Common myeloid progenitor, CD34-positive (primary cell): ENCODE measurements at regions not wholly inside any gene's neighbourhood (a gene's known extent, or its start where the extent isn't known, plus 50 kb on each side); places are given as distances from the start of the nearest gene placed in this dataset.

Source experiments
- CTCF ChIA-PET: fragments of 350-600 bp; sonication (Branson Sonifier 250); formaldehyde crosslinking; loops from one replicate; lab custom pipeline; 2021; ENCODE audit warnings: antibody characterized with exemption; lab: Charles Lee
- POLR2A ChIA-PET: fragments of 350-600 bp; sonication (Branson Sonifier 250); formaldehyde crosslinking; loops from one replicate; lab custom pipeline; 2021; ENCODE audit warnings: antibody characterized with exemption; lab: Charles Lee
- DNase-seq, 3 donors: peaks; one replicate each; pipeline versions ENCODE4 v3.0.0 to v3.0.0-alpha.2; 2013
- H3K27ac ChIP-seq, 2 experiments: 1 replicate in 1 of 2; 2 replicates in 1 of 2; pipeline ENCODE4 v1.7.0; 2013; ENCODE audit warnings: inconsistent platforms in 2 of 2, low read length in 2 of 2, mild to moderate bottlenecking in 2 of 2, low read depth in 1 of 2, moderate library complexity in 1 of 2; ENCODE audit not compliant: severe bottlenecking in 2 of 2, insufficient read depth in 1 of 2, poor library complexity in 1 of 2
- H3K27me3 ChIP-seq, 5 experiments: replicated peaks in 2 of 5; 1 replicate in 3 of 5; 2 replicates in 2 of 5; pipeline versions ENCODE4 v1.6.1 to v1.7.0; 2013; ENCODE audit warnings: low read length in 4 of 5, mild to moderate bottlenecking in 2 of 5, moderate library complexity in 2 of 5, inconsistent platforms in 1 of 5; ENCODE audit not compliant: insufficient read depth in 5 of 5, control insufficient read depth in 4 of 5
- H3K36me3 ChIP-seq, 4 experiments: 1 replicate in 2 of 4; 2 replicates in 2 of 4; pipeline versions ENCODE4 v1.6.1 to v1.7.0; 2013; ENCODE audit warnings: low read length in 3 of 4, control low read depth in 1 of 4, mild to moderate bottlenecking in 1 of 4; ENCODE audit not compliant: control insufficient read depth in 4 of 4, insufficient read depth in 4 of 4
- H3K4me1 ChIP-seq, 4 experiments: 1 replicate in 3 of 4; 2 replicates in 1 of 4; pipeline versions ENCODE4 v1.6.1 to v1.7.1; 2013; ENCODE audit warnings: low read length in 3 of 4, mild to moderate bottlenecking in 3 of 4, control low read depth in 1 of 4, inconsistent platforms in 1 of 4, moderate library complexity in 1 of 4; ENCODE audit not compliant: control insufficient read depth in 4 of 4, insufficient read depth in 4 of 4; ENCODE audit errors: control extremely low read depth in 1 of 4
- H3K4me3 ChIP-seq, 7 experiments: 1 replicate in 4 of 7; 2 replicates in 3 of 7; pipeline versions ENCODE4 v1.5.1 to v1.7.0; 2013; ENCODE audit warnings: mild to moderate bottlenecking in 7 of 7, low read length in 6 of 7, moderate library complexity in 6 of 7, inconsistent platforms in 2 of 7, low read depth in 2 of 7, control low read depth in 1 of 7; ENCODE audit not compliant: insufficient read depth in 4 of 7, control insufficient read depth in 1 of 7; ENCODE audit errors: extremely low read depth in 1 of 7
- H3K9me3 ChIP-seq, 5 experiments: 1 replicate in 4 of 5; 2 replicates in 1 of 5; pipeline versions ENCODE4 v1.6.1 to v1.7.1; 2013; ENCODE audit warnings: low read length in 4 of 5, mild to moderate bottlenecking in 2 of 5, inconsistent platforms in 1 of 5, low read depth in 1 of 5, moderate library complexity in 1 of 5; ENCODE audit not compliant: control insufficient read depth in 4 of 5, insufficient read depth in 2 of 5; ENCODE audit errors: control extremely low read depth in 1 of 5
- WGBS: methylation state at CpG from one replicate; pipeline ENCODE4 v1.1.5; 2013; ENCODE audit not compliant: insufficient coverage; 5-methylcytosine and 5-hydroxymethylcytosine counted together

- Histone ChIP-seq H3K36me3 (no peaks in the 10 kb centered on the region), H3K4me1 (no peaks in the 10 kb centered on the region), H3K4me3 (no peak overlapping the region), H3K9me3 (no peaks in the 10 kb centered on the region), H3K27ac (no peak overlapping the region), H3K27me3 (peaks cover 0 to 7% (median 0%) of the 10 kb centered on the region in 5 experiments)
- DNase-seq = no peak
- WGBS = 100% methylated on average over 1 of the region's 1 CpG
- ChIA-PET POLR2A (interaction anchor here (0.6 kb wide), 1 partner anchor 27 kb away, joined by 5 read pairs; no protein-coding TSS in a partner anchor), CTCF (interaction anchor here (1.4 kb wide), 1 partner anchor 10 kb away, joined by 4 read pairs; no protein-coding TSS in a partner anchor)
Measured at GRCh38 chr6:87939776-87940175, 107.9 kb upstream of the SPACA1 start.

- POLR2A ChIA-PET = no interaction called here
- CTCF ChIA-PET = no interaction called here
- DNase-seq = no peak
- no peaks in the 10 kb centered on the region for H3K36me3 ChIP-seq
- H3K4me1 ChIP-seq = no peaks in the 10 kb centered on the region
- H3K27me3 ChIP-seq = peaks cover 0 to 7% (median 0%) of the 10 kb centered on the region in 5 experiments
- H3K4me3 ChIP-seq = no peak overlapping the region
- no peaks in the 10 kb centered on the region for H3K9me3 ChIP-seq
- H3K27ac ChIP-seq = no peak overlapping the region
- WGBS = 92% methylated on average over 2 of the region's 4 CpGs
Measured at GRCh38 chr6:87938287-87938686, 109.4 kb upstream of the SPACA1 start.

GRCh38 chr6:87936065-87936464 is 111.6 kb upstream of the SPACA1 start:
- 97% methylated on average over 9 of the region's 9 CpGs for WGBS
- ChIA-PET CTCF (interaction anchor here (0.7 kb wide), 1 partner anchor 935 kb away, joined by 3 read pairs; no protein-coding TSS in a partner anchor), POLR2A (no interaction called here)
- no peak overlapping the region for H3K4me3 ChIP-seq
- H3K9me3 ChIP-seq = no peaks in the 10 kb centered on the region
- no peak overlapping the region for H3K27ac ChIP-seq
- DNase-seq = no peak
- H3K27me3 ChIP-seq = peaks cover 0 to 3% (median 0%) of the 10 kb centered on the region in 5 experiments
- H3K4me1 ChIP-seq = no peaks in the 10 kb centered on the region
- no peaks in the 10 kb centered on the region for H3K36me3 ChIP-seq

- POLR2A ChIA-PET = no interaction called here
- H3K4me3 ChIP-seq = no peak overlapping the region
- DNase-seq = no peak
- H3K36me3 ChIP-seq = no peaks in the 10 kb centered on the region
- no peaks in the 10 kb centered on the region for H3K9me3 ChIP-seq
- CTCF ChIA-PET = interaction anchor here (0.7 kb wide), 1 partner anchor 936 kb away, joined by 3 read pairs; no protein-coding TSS in a partner anchor
- peaks cover 0 to 3% (median 0%) of the 10 kb centered on the region in 5 experiments for H3K27me3 ChIP-seq
- WGBS = 97% methylated on average over 3 of the region's 3 CpGs
- H3K4me1 ChIP-seq = no peaks in the 10 kb centered on the region
- H3K27ac ChIP-seq = no peak overlapping the region
Measured at GRCh38 chr6:87935196-87935595, 112.4 kb upstream of the SPACA1 start.

- Histone ChIP-seq H3K4me3 (no peak overlapping the region), H3K36me3 (no peaks in the 10 kb centered on the region), H3K27ac (no peak overlapping the region), H3K27me3 (no peaks in the 10 kb centered on the region), H3K4me1 (no peaks in the 10 kb centered on the region), H3K9me3 (no peaks in the 10 kb centered on the region)
- ChIA-PET CTCF (interaction anchor here (0.6 to 6.5 kb wide), 4 partner anchors 12 to 937 kb away, joined by 3 to 70 read pairs (median 5); no protein-coding TSS in a partner anchor), POLR2A (no interaction called here)
- DNase-seq = no peak
- 96% methylated on average over 4 of the region's 5 CpGs for WGBS
Measured at GRCh38 chr6:87932361-87932760, 115.3 kb upstream of the SPACA1 start.

- POLR2A ChIA-PET = interaction anchor here (0.6 kb wide), 1 partner anchor 19 kb away, joined by 3 read pairs; no protein-coding TSS in a partner anchor
- CTCF ChIA-PET = interaction anchor here (0.8 to 6.5 kb wide), 11 partner anchors 9 to 989 kb away, joined by 3 to 70 read pairs (median 3); no protein-coding TSS in a partner anchor
- DNase-seq = peak; percentile 67 to 79 (median 70)
- Histone ChIP-seq H3K27me3 (peaks cover 0 to 2% (median 0%) of the 10 kb centered on the region in 5 experiments), H3K36me3 (no peaks in the 10 kb centered on the region), H3K4me3 (no peak overlapping the region), H3K9me3 (no peaks in the 10 kb centered on the region), H3K4me1 (peaks cover 0 to 7% (median 1%) of the 10 kb centered on the region in 4 experiments), H3K27ac (no peak overlapping the region)
- WGBS = 10% methylated on average over 6 of the region's 6 CpGs
Measured at GRCh38 chr6:87929843-87930288, 117.8 kb upstream of the SPACA1 start.

GRCh38 chr6:87926687-87927086 is 121.0 kb upstream of the SPACA1 start:
- DNase-seq = no peak
- H3K4me1 ChIP-seq = peaks cover 0 to 7% (median 1%) of the 10 kb centered on the region in 4 experiments
- ChIA-PET POLR2A (no interaction called here), CTCF (interaction anchor here (0.8 to 3.1 kb wide), 3 partner anchors 18 to 944 kb away, joined by 3 to 12 read pairs (median 3); no protein-coding TSS in a partner anchor)
- no peak overlapping the region for H3K27ac ChIP-seq
- no peaks in the 10 kb centered on the region for H3K9me3 ChIP-seq
- no peak overlapping the region for H3K4me3 ChIP-seq
- WGBS = 100% methylated on average over 1 of the region's 2 CpGs
- peaks cover 0 to 2% (median 0%) of the 10 kb centered on the region in 5 experiments for H3K27me3 ChIP-seq
- H3K36me3 ChIP-seq = no peaks in the 10 kb centered on the region
